Prostate gland (tissue), 2 donors: ENCODE measurements at regions not wholly inside any gene's neighbourhood (a gene's known extent, or its start where the extent isn't known, plus 50 kb on each side); places are given as distances from the start of the nearest gene placed in this dataset.

Source experiments
- DNase-seq: peaks from one replicate; pipeline ENCODE4 v3.0.0-alpha.2; 2019; ENCODE audit warnings: low spot score
- H3K27ac ChIP-seq, 2 donors: fragments of 200-600 bp; sonication (generic); 2 replicates each; pipeline ENCODE4 v1.5.1; 2017 to 2019
- H3K27me3 ChIP-seq: fragments of 200-600 bp; sonication (generic); replicated peaks from 2 replicates; pipeline ENCODE4 v1.5.1; 2019; ENCODE audit not compliant: insufficient read depth
- H3K36me3 ChIP-seq, 2 donors: fragments of 200-600 bp; sonication (generic); 1 replicate in 1 of 2; 2 replicates in 1 of 2; pipeline versions ENCODE4 v1.5.1 to v1.8.1; 2017 to 2019
- H3K4me1 ChIP-seq: fragments of 200-600 bp; sonication (generic); replicated peaks from 2 replicates; pipeline ENCODE4 v1.5.1; 2019
- H3K4me3 ChIP-seq, 2 donors: fragments of 200-600 bp; sonication (generic); 2 replicates each; pipeline ENCODE4 v1.5.1; 2017 to 2019
- H3K9me3 ChIP-seq: fragments of 200-600 bp; sonication (generic); 2 replicates; pipeline ENCODE4 v1.5.1; 2017
- CTCF ChIP-seq, 4 experiments: fragments of 200-600 bp in 2 of 4; fragments of 450-650 bp in 2 of 4; sonication (generic) in 2 of 4; IDR thresholded peaks; 1 replicate in 3 of 4; 2 replicates in 1 of 4; pipeline ENCODE4 v1.5.1; 2016 to 2019; ENCODE audit warnings: antibody characterized with exemption in 4 of 4, mild to moderate bottlenecking in 2 of 4, moderate library complexity in 2 of 4
- POLR2A ChIP-seq: fragments of 450-650 bp; IDR thresholded peaks from one replicate; pipeline ENCODE4 v1.6.1; 2016; ENCODE audit warnings: antibody characterized with exemption, mild to moderate bottlenecking
- POLR2AphosphoS5 ChIP-seq: sonication (generic); formaldehyde crosslinking; IDR thresholded peaks from one replicate; pipeline ENCODE4 v1.6.1; 2017; ENCODE audit warnings: antibody characterized with exemption
- WGBS: methylation state at CpG from one replicate; pipeline ENCODE4 v1.1.5; 2018; 5-methylcytosine and 5-hydroxymethylcytosine counted together
- intact Hi-C: fragments of 100-400 bp; cut with DNase I; formaldehyde crosslinking; loops from one replicate; pipeline ENCODE4 v1.14.2; 2022

- no peaks in the 10 kb centered on the region for H3K4me1 ChIP-seq
- no peak for DNase-seq
- intact Hi-C loops = no loop called here
- WGBS = 47% methylated on average over 6 of the region's 6 CpGs
- TF ChIP-seq POLR2A (no peak), POLR2AphosphoS5 (no peak)
- H3K27ac ChIP-seq = no peak overlapping the region
- no peaks in the 10 kb centered on the region for H3K27me3 ChIP-seq
- no peaks in the 10 kb centered on the region for H3K36me3 ChIP-seq
- no peaks in the 10 kb centered on the region for H3K9me3 ChIP-seq
- no peak overlapping the region for H3K4me3 ChIP-seq
Observed at GRCh38 chr6:1124885-1125284, 187.0 kb upstream of the FOXQ1 start.

- WGBS = 73% methylated on average over 5 of the region's 5 CpGs
- Histone ChIP-seq H3K9me3 (no peaks in the 10 kb centered on the region), H3K4me1 (no peaks in the 10 kb centered on the region), H3K4me3 (no peak overlapping the region), H3K27me3 (no peaks in the 10 kb centered on the region), H3K36me3 (no peaks in the 10 kb centered on the region), H3K27ac (no peak overlapping the region)
- no peak for DNase-seq
- TF ChIP-seq CTCF (IDR thresholded peaks at IDR 0.05) (no peak), POLR2AphosphoS5 (no peak)
- intact Hi-C loops = no loop called here
Observed at GRCh38 chr6:1123386-1124375, 188.2 kb upstream of the FOXQ1 start.

GRCh38 chr6:1122083-1122482, 189.8 kb upstream of the FOXQ1 start:
- H3K4me3 ChIP-seq = no peak overlapping the region
- H3K9me3 ChIP-seq = no peaks in the 10 kb centered on the region
- H3K36me3 ChIP-seq = no peaks in the 10 kb centered on the region
- 95% methylated on average over 4 of the region's 4 CpGs for WGBS
- no peak for DNase-seq
- no peak for TF ChIP-seq CTCF (IDR thresholded peaks at IDR 0.05)
- no peak for TF ChIP-seq POLR2AphosphoS5
- no peak for TF ChIP-seq POLR2A
- intact Hi-C loops = no loop called here
- H3K27ac ChIP-seq = no peak overlapping the region
- no peaks in the 10 kb centered on the region for H3K4me1 ChIP-seq
- H3K27me3 ChIP-seq = no peaks in the 10 kb centered on the region

DNA sequence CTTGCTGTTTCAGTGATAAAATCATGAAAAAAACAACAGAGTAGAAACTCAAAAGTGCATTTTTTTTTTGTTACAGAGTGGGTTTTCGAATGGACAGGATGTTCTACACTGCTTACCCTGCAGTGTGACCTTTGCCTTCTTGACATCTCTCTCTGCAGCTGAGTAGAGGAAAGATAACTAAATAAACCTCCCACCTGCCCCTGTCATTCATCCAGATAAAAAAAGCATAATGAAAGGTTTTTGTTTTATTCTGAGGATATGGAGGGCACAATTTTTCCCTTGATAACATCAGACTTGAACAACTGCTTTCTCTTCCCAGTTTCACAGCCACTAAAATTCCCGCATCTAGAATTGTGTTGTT, 193.6 kb upstream of the FOXQ1 start:
- H3K36me3 ChIP-seq = no peaks in the 10 kb centered on the region
- H3K27ac ChIP-seq = no peak overlapping the region
- 73% methylated on average over 2 of the region's 2 CpGs for WGBS
- H3K27me3 ChIP-seq = no peaks in the 10 kb centered on the region
- H3K4me3 ChIP-seq = no peak overlapping the region
- DNase-seq = no peak
- H3K4me1 ChIP-seq = no peaks in the 10 kb centered on the region
- intact Hi-C loops = no loop called here
- H3K9me3 ChIP-seq = no peaks in the 10 kb centered on the region
- no peak for TF ChIP-seq POLR2AphosphoS5

GRCh38 chr6:1117530-1118286, 194.2 kb upstream of the FOXQ1 start:
- no peaks in the 10 kb centered on the region for H3K9me3 ChIP-seq
- intact Hi-C loops = no loop called here
- H3K4me1 ChIP-seq = no peaks in the 10 kb centered on the region
- DNase-seq = no peak
- no peaks in the 10 kb centered on the region for H3K27me3 ChIP-seq
- no peak overlapping the region for H3K27ac ChIP-seq
- TF ChIP-seq CTCF (IDR thresholded peaks at IDR 0.05) = no peak
- no peak for TF ChIP-seq POLR2AphosphoS5
- no peak for TF ChIP-seq POLR2A
- H3K36me3 ChIP-seq = no peaks in the 10 kb centered on the region
- WGBS = 86% methylated on average over 6 of the region's 6 CpGs
- H3K4me3 ChIP-seq = no peak overlapping the region
